ENCODE measurements at regions not wholly inside any gene's neighbourhood (a gene's known extent, or its start where the extent isn't known, plus 50 kb on each side); places are given as distances from the start of the nearest gene placed in this dataset.
A peak's percentile ranks its signal among the peaks of the same experiment; 100 is the strongest.

DNA sequence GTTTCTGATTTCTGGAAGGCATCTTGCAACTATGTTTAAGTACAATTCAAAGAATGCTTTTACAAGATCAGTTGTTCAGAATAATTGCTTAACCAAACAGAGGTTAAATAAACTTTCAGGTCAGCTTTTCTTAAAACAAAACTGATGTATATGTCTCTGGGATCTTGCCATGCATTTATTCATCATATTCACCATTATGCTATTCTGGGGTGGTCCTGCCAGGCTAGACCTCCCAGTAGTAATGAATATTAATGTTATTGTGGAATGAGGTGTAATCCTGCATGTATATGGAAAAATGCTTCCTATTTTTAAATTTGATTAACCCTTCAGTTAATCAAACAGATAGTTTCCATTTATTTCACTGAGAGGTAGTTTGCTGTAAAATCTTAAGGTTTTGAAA is 129.3 kb upstream of the RGPD4 start:
- H3K4me3 Mint-ChIP-seq = no peak overlapping the region

GRCh38 chr2:107698861-107699260 is 127.8 kb upstream of the RGPD4 start:
- H3K9me3 ChIP-seq = no peaks in the 10 kb centered on the region
- no peaks in the 10 kb centered on the region for H3K36me3 ChIP-seq (ENCODE audit: control insufficient read depth in 2 of 2, extremely low read depth in 1 of 2, insufficient read depth in 1 of 2, low read length in 1 of 2)
- peaks cover 0 to 4% of the 10 kb centered on the region in 2 donors for H3K27me3 Mint-ChIP-seq
- no peak overlapping the region for H3K4me3 ChIP-seq (ENCODE audit: control insufficient read depth in 1 of 2, extremely low read depth in 1 of 2, low read length in 1 of 2)
- no peak overlapping the region for H3K27ac ChIP-seq (ENCODE audit: low read length)
- no peaks in the 10 kb centered on the region for H3K27me3 ChIP-seq (replicated peaks in 1 of 2; ENCODE audit: control insufficient read depth in 2 of 2, extremely low read depth in 1 of 2, insufficient read depth in 2 of 2, low read length in 1 of 2)
- CTCF ChIA-PET = no interaction called here
- H3K4me1 Mint-ChIP-seq = no peaks in the 10 kb centered on the region
- no peaks in the 10 kb centered on the region for H3K9me3 Mint-ChIP-seq
- no peak overlapping the region for H3K27ac Mint-ChIP-seq
- no peaks in the 10 kb centered on the region for H3K4me1 ChIP-seq (ENCODE audit: control insufficient read depth in 1 of 2, extremely low read depth in 1 of 2, insufficient read depth in 2 of 2, low read length in 2 of 2)
- POLR2A ChIA-PET = no interaction called here
- WGBS (ENCODE audit: insufficient coverage) = no CpG with 5 or more reads among the region's 3 CpGs
- no peak overlapping the region for H3K4me3 Mint-ChIP-seq
- H3K36me3 Mint-ChIP-seq = no peaks in the 10 kb centered on the region
- DNase-seq (no peak), ATAC-seq (replicated peaks in 1 of 4) (no peak)

More for the DNA sequence above, 129.3 kb upstream of the RGPD4 start:
- Histone ChIP-seq H3K4me1 (ENCODE audit: control insufficient read depth in 1 of 2, extremely low read depth in 1 of 2, insufficient read depth in 2 of 2, low read length in 2 of 2) (no peaks in the 10 kb centered on the region), H3K4me3 (ENCODE audit: control insufficient read depth in 1 of 2, extremely low read depth in 1 of 2, low read length in 1 of 2) (no peak overlapping the region), H3K27me3 (replicated peaks in 1 of 2; ENCODE audit: control insufficient read depth in 2 of 2, extremely low read depth in 1 of 2, insufficient read depth in 2 of 2, low read length in 1 of 2) (no peaks in the 10 kb centered on the region), H3K9me3 (no peaks in the 10 kb centered on the region), H3K27ac (ENCODE audit: low read length) (no peak overlapping the region), H3K36me3 (ENCODE audit: control insufficient read depth in 2 of 2, extremely low read depth in 1 of 2, insufficient read depth in 1 of 2, low read length in 1 of 2) (no peaks in the 10 kb centered on the region)
- peaks cover 0 to 4% of the 10 kb centered on the region in 2 donors for H3K27me3 Mint-ChIP-seq
- DNase-seq (no peak), ATAC-seq (replicated peaks in 1 of 4) (no peak)
- no peak overlapping the region for H3K27ac Mint-ChIP-seq
- no peaks in the 10 kb centered on the region for H3K4me1 Mint-ChIP-seq
- no peaks in the 10 kb centered on the region for H3K36me3 Mint-ChIP-seq
- POLR2A ChIA-PET = no interaction called here
- no peaks in the 10 kb centered on the region for H3K9me3 Mint-ChIP-seq
- CTCF ChIA-PET = no interaction called here

DNA sequence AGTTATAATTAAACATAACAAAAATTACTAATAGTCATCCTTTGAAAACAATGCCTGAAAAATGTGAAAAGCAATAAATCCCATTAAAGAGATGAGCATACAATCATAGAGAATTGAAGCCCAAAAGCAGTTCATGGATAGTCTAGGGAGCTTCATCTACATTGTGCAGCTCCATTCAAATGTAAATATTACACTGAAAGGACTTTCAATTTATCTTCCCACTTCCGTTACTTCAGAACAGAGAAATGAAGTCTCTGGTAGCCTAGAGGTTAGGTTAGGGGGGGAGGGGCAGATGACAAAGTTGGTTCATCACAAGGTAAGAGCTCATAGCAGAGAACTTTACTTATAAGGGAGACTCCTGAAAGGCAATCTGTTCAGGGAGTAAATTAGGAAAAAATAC is 126.6 kb upstream of the RGPD4 start:
- ATAC-seq (replicated peaks in 1 of 4) = no peak
- POLR2A ChIA-PET = no interaction called here
- Histone ChIP-seq H3K27me3 (replicated peaks in 1 of 2; ENCODE audit: control insufficient read depth in 2 of 2, extremely low read depth in 1 of 2, insufficient read depth in 2 of 2, low read length in 1 of 2) (no peaks in the 10 kb centered on the region), H3K9me3 (no peaks in the 10 kb centered on the region), H3K4me1 (ENCODE audit: control insufficient read depth in 1 of 2, extremely low read depth in 1 of 2, insufficient read depth in 2 of 2, low read length in 2 of 2) (no peaks in the 10 kb centered on the region), H3K4me3 (ENCODE audit: control insufficient read depth in 1 of 2, extremely low read depth in 1 of 2, low read length in 1 of 2) (no peak overlapping the region), H3K27ac (ENCODE audit: low read length) (no peak overlapping the region), H3K36me3 (ENCODE audit: control insufficient read depth in 2 of 2, extremely low read depth in 1 of 2, insufficient read depth in 1 of 2, low read length in 1 of 2) (no peaks in the 10 kb centered on the region)
- no peak for DNase-seq
- Mint-ChIP-seq H3K9me3 (no peaks in the 10 kb centered on the region), H3K36me3 (no peaks in the 10 kb centered on the region), H3K27me3 (peaks cover 0 to under 1% of the 10 kb centered on the region in 2 donors), H3K4me1 (no peaks in the 10 kb centered on the region), H3K27ac (no peak overlapping the region), H3K4me3 (no peak overlapping the region)
- no CpG with 5 or more reads among the region's 1 CpG for WGBS (ENCODE audit: insufficient coverage)
- CTCF ChIA-PET = no interaction called here

DNA sequence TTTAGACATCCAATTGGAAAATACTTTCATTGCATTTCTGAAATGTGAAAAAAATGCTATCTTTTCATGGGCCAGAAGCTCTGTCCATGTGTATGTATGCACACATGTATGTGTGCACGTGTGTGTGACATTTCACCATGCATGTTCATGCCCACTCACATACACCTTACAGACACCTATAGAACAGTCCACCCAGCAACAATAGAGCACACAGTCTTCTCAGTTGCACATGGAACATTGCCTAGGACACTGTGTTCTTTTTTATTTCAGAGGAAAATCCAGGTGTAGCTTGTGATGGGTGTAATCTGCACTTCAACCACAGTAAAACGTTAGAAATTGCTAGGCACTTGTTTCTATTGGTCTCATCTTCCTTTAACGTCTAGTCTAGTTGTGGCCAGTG is 114.8 kb upstream of the RGPD4 start:
- DNase-seq (no peak), ATAC-seq (replicated peaks in 1 of 4) (no peak)
- no peak overlapping the region for H3K27ac ChIP-seq (ENCODE audit: low read length)
- no peak overlapping the region for H3K4me3 ChIP-seq (ENCODE audit: control insufficient read depth in 1 of 2, extremely low read depth in 1 of 2, low read length in 1 of 2)
- Mint-ChIP-seq H3K4me3 (no peak overlapping the region), H3K9me3 (peaks cover 3 to 10% (median 5%) of the 10 kb centered on the region in 3 donors), H3K36me3 (no peaks in the 10 kb centered on the region), H3K4me1 (peaks cover 0 to 13% (median 6%) of the 10 kb centered on the region in 3 donors), H3K27ac (no peak overlapping the region), H3K27me3 (no peaks in the 10 kb centered on the region)
- H3K36me3 ChIP-seq (ENCODE audit: control insufficient read depth in 2 of 2, extremely low read depth in 1 of 2, insufficient read depth in 1 of 2, low read length in 1 of 2) = no peaks in the 10 kb centered on the region
- no CpG with 5 or more reads among the region's 3 CpGs for WGBS (ENCODE audit: insufficient coverage)
- no peaks in the 10 kb centered on the region for H3K27me3 ChIP-seq (replicated peaks in 1 of 2; ENCODE audit: control insufficient read depth in 2 of 2, extremely low read depth in 1 of 2, insufficient read depth in 2 of 2, low read length in 1 of 2)
- CTCF ChIA-PET = no interaction called here
- POLR2A ChIA-PET = no interaction called here
- no peaks in the 10 kb centered on the region for H3K9me3 ChIP-seq
- no peaks in the 10 kb centered on the region for H3K4me1 ChIP-seq (ENCODE audit: control insufficient read depth in 1 of 2, extremely low read depth in 1 of 2, insufficient read depth in 2 of 2, low read length in 2 of 2)

GRCh38 chr2:107712857-107713256 is 113.8 kb upstream of the RGPD4 start:
- WGBS (ENCODE audit: insufficient coverage) = 65% methylated on average over 4 of the region's 6 CpGs
- no peaks in the 10 kb centered on the region for H3K36me3 Mint-ChIP-seq
- H3K27ac ChIP-seq (ENCODE audit: low read length) = no peak overlapping the region
- ATAC-seq (replicated peaks in 1 of 4) (no peak), DNase-seq (no peak)
- H3K27ac Mint-ChIP-seq = no peak overlapping the region
- H3K4me3 Mint-ChIP-seq = peak overlapping the region; percentile 15 to 62 (median 37)
- no peak overlapping the region for H3K4me3 ChIP-seq (ENCODE audit: control insufficient read depth in 1 of 2, extremely low read depth in 1 of 2, low read length in 1 of 2)
- no peaks in the 10 kb centered on the region for H3K9me3 ChIP-seq
- POLR2A ChIA-PET = no interaction called here
- H3K27me3 ChIP-seq (replicated peaks in 1 of 2; ENCODE audit: control insufficient read depth in 2 of 2, extremely low read depth in 1 of 2, insufficient read depth in 2 of 2, low read length in 1 of 2) = no peaks in the 10 kb centered on the region
- peaks cover 0 to 13% (median 6%) of the 10 kb centered on the region in 3 donors for H3K4me1 Mint-ChIP-seq
- no peaks in the 10 kb centered on the region for H3K27me3 Mint-ChIP-seq
- peaks cover 3 to 10% (median 5%) of the 10 kb centered on the region in 3 donors for H3K9me3 Mint-ChIP-seq
- H3K4me1 ChIP-seq (ENCODE audit: control insufficient read depth in 1 of 2, extremely low read depth in 1 of 2, insufficient read depth in 2 of 2, low read length in 2 of 2) = no peaks in the 10 kb centered on the region
- CTCF ChIA-PET = no interaction called here
- no peaks in the 10 kb centered on the region for H3K36me3 ChIP-seq (ENCODE audit: control insufficient read depth in 2 of 2, extremely low read depth in 1 of 2, insufficient read depth in 1 of 2, low read length in 1 of 2)

DNA sequence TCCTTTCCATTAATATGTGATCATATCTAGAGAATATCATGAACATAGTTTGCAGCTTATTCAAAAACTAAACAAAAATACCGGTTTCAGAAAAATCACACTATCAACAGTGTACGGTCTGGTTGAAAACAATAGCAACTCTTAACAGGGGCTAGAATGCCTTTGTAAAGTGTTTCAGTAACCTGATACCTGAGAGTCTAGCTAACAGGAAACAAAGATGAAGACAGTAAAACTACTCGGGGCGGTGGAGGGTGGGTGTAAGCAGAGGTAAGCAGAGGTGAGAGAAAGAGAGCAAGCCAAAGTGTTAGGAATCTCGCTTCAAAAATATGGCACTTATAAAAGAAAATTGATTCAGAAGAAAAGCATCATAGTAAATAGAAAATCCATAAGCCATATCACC is 109.0 kb upstream of the RGPD4 start:
- DNase-seq (no peak), ATAC-seq (replicated peaks in 1 of 4) (no peak)
- POLR2A ChIA-PET = no interaction called here
- H3K27ac ChIP-seq (ENCODE audit: low read length) = no peak overlapping the region
- Mint-ChIP-seq H3K4me1 (peaks cover 0 to 7% (median 5%) of the 10 kb centered on the region in 3 donors), H3K9me3 (no peaks in the 10 kb centered on the region), H3K27me3 (peaks cover 0 to 4% of the 10 kb centered on the region in 2 donors), H3K27ac (no peak overlapping the region), H3K36me3 (no peaks in the 10 kb centered on the region), H3K4me3 (no peak overlapping the region)
- H3K27me3 ChIP-seq (replicated peaks in 1 of 2; ENCODE audit: control insufficient read depth in 2 of 2, extremely low read depth in 1 of 2, insufficient read depth in 2 of 2, low read length in 1 of 2) = no peaks in the 10 kb centered on the region
- no peaks in the 10 kb centered on the region for H3K36me3 ChIP-seq (ENCODE audit: control insufficient read depth in 2 of 2, extremely low read depth in 1 of 2, insufficient read depth in 1 of 2, low read length in 1 of 2)
- H3K4me1 ChIP-seq (ENCODE audit: control insufficient read depth in 1 of 2, extremely low read depth in 1 of 2, insufficient read depth in 2 of 2, low read length in 2 of 2) = no peaks in the 10 kb centered on the region
- no peaks in the 10 kb centered on the region for H3K9me3 ChIP-seq
- CTCF ChIA-PET = no interaction called here
- no peak overlapping the region for H3K4me3 ChIP-seq (ENCODE audit: control insufficient read depth in 1 of 2, extremely low read depth in 1 of 2, low read length in 1 of 2)
- no CpG with 5 or more reads among the region's 5 CpGs for WGBS (ENCODE audit: insufficient coverage)

- WGBS (ENCODE audit: insufficient coverage) = no CpG with 5 or more reads among the region's 3 CpGs
Measured at GRCh38 chr2:107719141-107719540, 107.6 kb upstream of the RGPD4 start.

More at GRCh38 chr2:107719141-107719540, 107.6 kb upstream of the RGPD4 start:
- H3K27me3 ChIP-seq (replicated peaks in 1 of 2; ENCODE audit: control insufficient read depth in 2 of 2, extremely low read depth in 1 of 2, insufficient read depth in 2 of 2, low read length in 1 of 2) = no peaks in the 10 kb centered on the region
- H3K27ac ChIP-seq (ENCODE audit: low read length) = no peak overlapping the region
- ChIA-PET POLR2A (no interaction called here), CTCF (no interaction called here)
- H3K27me3 Mint-ChIP-seq = peaks cover 3 to 4% of the 10 kb centered on the region in 2 donors
- no peak overlapping the region for H3K4me3 ChIP-seq (ENCODE audit: control insufficient read depth in 1 of 2, extremely low read depth in 1 of 2, low read length in 1 of 2)
- ATAC-seq (replicated peaks in 1 of 4) (no peak), DNase-seq (no peak)
- no peaks in the 10 kb centered on the region for H3K36me3 Mint-ChIP-seq
- no peaks in the 10 kb centered on the region for H3K4me1 ChIP-seq (ENCODE audit: control insufficient read depth in 1 of 2, extremely low read depth in 1 of 2, insufficient read depth in 2 of 2, low read length in 2 of 2)
- no peak overlapping the region for H3K4me3 Mint-ChIP-seq
- no peaks in the 10 kb centered on the region for H3K4me1 Mint-ChIP-seq
- H3K27ac Mint-ChIP-seq = no peak overlapping the region
- H3K9me3 ChIP-seq = no peaks in the 10 kb centered on the region
- no peaks in the 10 kb centered on the region for H3K36me3 ChIP-seq (ENCODE audit: control insufficient read depth in 2 of 2, extremely low read depth in 1 of 2, insufficient read depth in 1 of 2, low read length in 1 of 2)
- no peaks in the 10 kb centered on the region for H3K9me3 Mint-ChIP-seq

All from T-cell (primary cell).